ENCODE measurements at regions not wholly inside any gene's neighbourhood (a gene's known extent, or its start where the extent isn't known, plus 50 kb on each side); places are given as distances from the start of the nearest gene placed in this dataset.

DNA sequence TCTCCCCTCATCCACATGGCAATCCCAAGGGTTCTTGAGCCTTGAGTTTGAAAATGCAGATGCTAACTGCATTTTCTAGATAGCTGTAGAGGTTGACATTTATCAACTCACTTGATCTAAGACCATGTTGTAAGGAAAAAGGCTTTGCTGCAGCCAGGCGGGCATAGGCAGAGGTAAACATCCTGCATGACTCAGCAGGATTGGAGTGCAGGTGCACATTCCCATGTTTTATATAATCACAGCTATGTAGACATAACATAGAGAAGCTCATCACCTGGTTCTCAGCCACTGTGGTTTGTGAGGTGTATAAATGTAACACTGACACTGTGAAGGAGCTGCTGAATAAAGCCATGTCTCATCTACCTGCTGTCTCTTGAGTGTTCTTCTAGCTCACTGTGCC, 62.3 kb upstream of the PDE5A start:
- TF ChIP-seq, protein P1, sequence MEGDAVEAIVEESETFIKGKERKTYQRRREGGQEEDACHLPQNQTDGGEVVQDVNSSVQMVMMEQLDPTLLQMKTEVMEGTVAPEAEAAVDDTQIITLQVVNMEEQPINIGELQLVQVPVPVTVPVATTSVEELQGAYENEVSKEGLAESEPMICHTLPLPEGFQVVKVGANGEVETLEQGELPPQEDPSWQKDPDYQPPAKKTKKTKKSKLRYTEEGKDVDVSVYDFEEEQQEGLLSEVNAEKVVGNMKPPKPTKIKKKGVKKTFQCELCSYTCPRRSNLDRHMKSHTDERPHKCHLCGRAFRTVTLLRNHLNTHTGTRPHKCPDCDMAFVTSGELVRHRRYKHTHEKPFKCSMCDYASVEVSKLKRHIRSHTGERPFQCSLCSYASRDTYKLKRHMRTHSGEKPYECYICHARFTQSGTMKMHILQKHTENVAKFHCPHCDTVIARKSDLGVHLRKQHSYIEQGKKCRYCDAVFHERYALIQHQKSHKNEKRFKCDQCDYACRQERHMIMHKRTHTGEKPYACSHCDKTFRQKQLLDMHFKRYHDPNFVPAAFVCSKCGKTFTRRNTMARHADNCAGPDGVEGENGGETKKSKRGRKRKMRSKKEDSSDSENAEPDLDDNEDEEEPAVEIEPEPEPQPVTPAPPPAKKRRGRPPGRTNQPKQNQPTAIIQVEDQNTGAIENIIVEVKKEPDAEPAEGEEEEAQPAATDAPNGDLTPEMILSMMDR (IDR thresholded peaks at IDR 0.05; ENCODE audit: low read depth, low read length, missing input control): no peak
- TF ChIP-seq, protein P2, sequence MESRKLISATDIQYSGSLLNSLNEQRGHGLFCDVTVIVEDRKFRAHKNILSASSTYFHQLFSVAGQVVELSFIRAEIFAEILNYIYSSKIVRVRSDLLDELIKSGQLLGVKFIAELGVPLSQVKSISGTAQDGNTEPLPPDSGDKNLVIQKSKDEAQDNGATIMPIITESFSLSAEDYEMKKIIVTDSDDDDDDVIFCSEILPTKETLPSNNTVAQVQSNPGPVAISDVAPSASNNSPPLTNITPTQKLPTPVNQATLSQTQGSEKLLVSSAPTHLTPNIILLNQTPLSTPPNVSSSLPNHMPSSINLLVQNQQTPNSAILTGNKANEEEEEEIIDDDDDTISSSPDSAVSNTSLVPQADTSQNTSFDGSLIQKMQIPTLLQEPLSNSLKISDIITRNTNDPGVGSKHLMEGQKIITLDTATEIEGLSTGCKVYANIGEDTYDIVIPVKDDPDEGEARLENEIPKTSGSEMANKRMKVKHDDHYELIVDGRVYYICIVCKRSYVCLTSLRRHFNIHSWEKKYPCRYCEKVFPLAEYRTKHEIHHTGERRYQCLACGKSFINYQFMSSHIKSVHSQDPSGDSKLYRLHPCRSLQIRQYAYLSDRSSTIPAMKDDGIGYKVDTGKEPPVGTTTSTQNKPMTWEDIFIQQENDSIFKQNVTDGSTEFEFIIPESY (IDR thresholded peaks at IDR 0.05): no peak
- no peak for TF ChIP-seq SP1 (IDR thresholded peaks at IDR 0.05)
- no peak for TF ChIP-seq RXRA (IDR thresholded peaks at IDR 0.05)
- TF ChIP-seq RAD21 (IDR thresholded peaks at IDR 0.05): no peak
- no peak for TF ChIP-seq YY1 (IDR thresholded peaks at IDR 0.05)
- TF ChIP-seq, protein P3, sequence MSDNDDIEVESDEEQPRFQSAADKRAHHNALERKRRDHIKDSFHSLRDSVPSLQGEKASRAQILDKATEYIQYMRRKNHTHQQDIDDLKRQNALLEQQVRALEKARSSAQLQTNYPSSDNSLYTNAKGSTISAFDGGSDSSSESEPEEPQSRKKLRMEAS (IDR thresholded peaks at IDR 0.05): no peak
- TF ChIP-seq FOXA1 (IDR thresholded peaks at IDR 0.05): no peak
- TF ChIP-seq TAF1 (conservative IDR thresholded peaks at IDR 0.05): no peak
- no peak for TF ChIP-seq EGR1 (IDR thresholded peaks at IDR 0.05; ENCODE audit: low read depth in 2 of 2)
- TF ChIP-seq NR2F2 (IDR thresholded peaks at IDR 0.05): no peak
- no peak for TF ChIP-seq HNF4G (IDR thresholded peaks at IDR 0.05)
- TF ChIP-seq, protein P4, sequence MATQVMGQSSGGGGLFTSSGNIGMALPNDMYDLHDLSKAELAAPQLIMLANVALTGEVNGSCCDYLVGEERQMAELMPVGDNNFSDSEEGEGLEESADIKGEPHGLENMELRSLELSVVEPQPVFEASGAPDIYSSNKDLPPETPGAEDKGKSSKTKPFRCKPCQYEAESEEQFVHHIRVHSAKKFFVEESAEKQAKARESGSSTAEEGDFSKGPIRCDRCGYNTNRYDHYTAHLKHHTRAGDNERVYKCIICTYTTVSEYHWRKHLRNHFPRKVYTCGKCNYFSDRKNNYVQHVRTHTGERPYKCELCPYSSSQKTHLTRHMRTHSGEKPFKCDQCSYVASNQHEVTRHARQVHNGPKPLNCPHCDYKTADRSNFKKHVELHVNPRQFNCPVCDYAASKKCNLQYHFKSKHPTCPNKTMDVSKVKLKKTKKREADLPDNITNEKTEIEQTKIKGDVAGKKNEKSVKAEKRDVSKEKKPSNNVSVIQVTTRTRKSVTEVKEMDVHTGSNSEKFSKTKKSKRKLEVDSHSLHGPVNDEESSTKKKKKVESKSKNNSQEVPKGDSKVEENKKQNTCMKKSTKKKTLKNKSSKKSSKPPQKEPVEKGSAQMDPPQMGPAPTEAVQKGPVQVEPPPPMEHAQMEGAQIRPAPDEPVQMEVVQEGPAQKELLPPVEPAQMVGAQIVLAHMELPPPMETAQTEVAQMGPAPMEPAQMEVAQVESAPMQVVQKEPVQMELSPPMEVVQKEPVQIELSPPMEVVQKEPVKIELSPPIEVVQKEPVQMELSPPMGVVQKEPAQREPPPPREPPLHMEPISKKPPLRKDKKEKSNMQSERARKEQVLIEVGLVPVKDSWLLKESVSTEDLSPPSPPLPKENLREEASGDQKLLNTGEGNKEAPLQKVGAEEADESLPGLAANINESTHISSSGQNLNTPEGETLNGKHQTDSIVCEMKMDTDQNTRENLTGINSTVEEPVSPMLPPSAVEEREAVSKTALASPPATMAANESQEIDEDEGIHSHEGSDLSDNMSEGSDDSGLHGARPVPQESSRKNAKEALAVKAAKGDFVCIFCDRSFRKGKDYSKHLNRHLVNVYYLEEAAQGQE (IDR thresholded peaks at IDR 0.05): no peak
- TF ChIP-seq, protein P5, sequence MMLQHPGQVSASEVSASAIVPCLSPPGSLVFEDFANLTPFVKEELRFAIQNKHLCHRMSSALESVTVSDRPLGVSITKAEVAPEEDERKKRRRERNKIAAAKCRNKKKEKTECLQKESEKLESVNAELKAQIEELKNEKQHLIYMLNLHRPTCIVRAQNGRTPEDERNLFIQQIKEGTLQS (IDR thresholded peaks at IDR 0.05): no peak
